HepG2 (cell line): ENCODE measurements at regions not wholly inside any gene's neighbourhood (a gene's known extent, or its start where the extent isn't known, plus 50 kb on each side); places are given as distances from the start of the nearest gene placed in this dataset.

Source experiments
- KAT7 ChIP-seq: IDR thresholded peaks from 2 replicates; pipeline ENCODE4 v1.6.1; 2018; ENCODE audit warnings: borderline replicate concordance, missing compliant biosample characterization
- ZNF10 ChIP-seq: sonication (generic); formaldehyde crosslinking; IDR thresholded peaks from 2 replicates; pipeline ENCODE4 v1.4.0; 2020; ENCODE audit warnings: mild to moderate bottlenecking, low read depth, missing genetic modification reagents, borderline replicate concordance

DNA sequence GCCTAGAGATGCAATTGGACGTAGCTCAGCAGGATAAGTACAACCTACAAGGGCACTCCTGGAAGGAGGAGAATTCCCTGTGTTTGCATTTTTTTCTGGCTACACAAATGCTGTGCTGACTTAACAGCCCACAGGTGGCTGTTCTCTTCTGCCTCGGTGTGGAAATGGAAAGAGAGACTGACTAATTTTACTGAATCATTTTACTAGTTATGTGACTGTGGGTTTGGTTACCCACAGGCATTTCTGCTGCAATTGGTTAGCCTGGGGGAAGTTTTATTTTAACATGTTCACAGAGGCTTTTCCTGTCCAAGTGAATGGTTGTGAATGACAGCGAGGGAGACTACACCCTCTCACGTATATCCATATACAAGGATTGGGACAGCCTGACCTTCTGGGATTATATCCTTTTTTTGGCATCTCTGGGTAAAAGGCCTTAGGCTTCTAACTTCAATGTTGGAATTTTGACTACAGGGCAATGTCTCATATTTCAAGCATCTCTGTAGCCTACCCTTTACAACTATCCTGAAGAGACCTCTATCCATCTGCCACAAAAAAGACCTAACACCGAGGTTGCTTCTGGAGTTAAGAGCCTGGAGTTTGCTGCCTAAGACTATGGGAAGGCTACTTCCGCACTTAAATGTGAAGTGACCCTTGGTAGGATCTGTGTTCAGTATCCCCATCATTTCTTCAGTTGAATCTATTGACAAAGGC lies 67.2 kb upstream of the TP63 start:
- no peak for TF ChIP-seq ZNF10
- no peak for TF ChIP-seq KAT7
